Liver (tissue), 8 donors: ENCODE measurements at regions not wholly inside any gene's neighbourhood (a gene's known extent, or its start where the extent isn't known, plus 50 kb on each side); places are given as distances from the start of the nearest gene placed in this dataset.

ENCODE experiments used
- DNase-seq: peaks from one replicate; pipeline ENCODE4 v3.0.0-alpha.2; 2017; ENCODE audit warnings: low spot score
- H3K27ac ChIP-seq, 2 donors: one replicate each; pipeline ENCODE4 v1.7.0; 2013; ENCODE audit warnings: inconsistent platforms in 2 of 2, low read length in 2 of 2, control low read depth in 1 of 2, low read depth in 1 of 2, mild to moderate bottlenecking in 1 of 2
- H3K27me3 ChIP-seq, 4 donors: one replicate each; pipeline versions ENCODE4 v1.6.1 to v1.7.0; 2013; ENCODE audit warnings: low read length in 3 of 4, inconsistent platforms in 1 of 4, mild to moderate bottlenecking in 1 of 4, moderate library complexity in 1 of 4; ENCODE audit not compliant: control insufficient read depth in 4 of 4, insufficient read depth in 4 of 4
- H3K36me3 ChIP-seq, 4 donors: one replicate each; pipeline versions ENCODE4 v1.6.1 to v1.7.0; 2013; ENCODE audit warnings: low read length in 3 of 4, mild to moderate bottlenecking in 3 of 4, low read depth in 1 of 4, moderate library complexity in 1 of 4; ENCODE audit not compliant: control insufficient read depth in 4 of 4, insufficient read depth in 3 of 4
- H3K4me1 ChIP-seq, 4 donors: one replicate each; pipeline versions ENCODE4 v1.6.1 to v1.7.0; 2013; ENCODE audit warnings: low read length in 3 of 4, mild to moderate bottlenecking in 3 of 4, moderate library complexity in 1 of 4; ENCODE audit not compliant: control insufficient read depth in 4 of 4, insufficient read depth in 4 of 4
- H3K4me3 ChIP-seq, 3 donors: one replicate each; pipeline versions ENCODE4 v1.6.1 to v1.7.0; 2013; ENCODE audit warnings: low read length in 3 of 3, control low read depth in 1 of 3, low read depth in 1 of 3, mild to moderate bottlenecking in 1 of 3
- H3K9ac ChIP-seq, 2 donors: one replicate each; pipeline ENCODE4 v1.7.0; 2013; ENCODE audit warnings: low read length in 2 of 2, mild to moderate bottlenecking in 2 of 2, moderate library complexity in 2 of 2, control low read depth in 1 of 2, low read depth in 1 of 2
- H3K9me3 ChIP-seq, 4 donors: one replicate each; pipeline versions ENCODE4 v1.6.1 to v1.7.0; 2013; ENCODE audit warnings: low read length in 3 of 4; ENCODE audit not compliant: control insufficient read depth in 4 of 4
- CTCF ChIP-seq: fragments of 150-350 bp; IDR thresholded peaks from 2 replicates; pipeline ENCODE4 v1.5.1; 2017; ENCODE audit warnings: improper control_type of control experiment, low read depth, low read length; ENCODE audit not compliant: missing input control
- EGR1 ChIP-seq, 2 donors: IDR thresholded peaks; 2 replicates each; pipeline ENCODE4 v1.6.1; 2016 to 2018; ENCODE audit warnings: antibody characterized with exemption in 2 of 2, low read depth in 2 of 2
- FOXA1 ChIP-seq: IDR thresholded peaks from 2 replicates; pipeline ENCODE4 v1.6.1; 2016; ENCODE audit warnings: antibody characterized with exemption
- GABPA ChIP-seq, 2 donors: IDR thresholded peaks in 1 of 2; conservative IDR thresholded peaks in 1 of 2; 2 replicates each; pipeline ENCODE4 v1.6.1; 2016; ENCODE audit warnings: antibody characterized with exemption in 2 of 2, mild to moderate bottlenecking in 1 of 2, moderate library complexity in 1 of 2
- HNF4A ChIP-seq, 2 donors: conservative IDR thresholded peaks; 2 replicates each; pipeline ENCODE4 v1.6.1; 2016; ENCODE audit warnings: antibody characterized with exemption in 2 of 2, mild to moderate bottlenecking in 2 of 2
- HNF4G ChIP-seq: IDR thresholded peaks from 2 replicates; pipeline ENCODE4 v1.6.1; 2016; ENCODE audit warnings: antibody characterized with exemption
- JUND ChIP-seq, 2 donors: IDR thresholded peaks; 2 replicates each; pipeline ENCODE4 v1.6.1; 2016; ENCODE audit warnings: antibody characterized with exemption in 2 of 2
- MAX ChIP-seq: IDR thresholded peaks from 2 replicates; pipeline ENCODE4 v1.6.1; 2016; ENCODE audit warnings: antibody characterized with exemption
- NR2F2 ChIP-seq: IDR thresholded peaks from 2 replicates; pipeline ENCODE4 v1.6.1; 2016; ENCODE audit warnings: antibody characterized with exemption
- RXRA ChIP-seq, 2 donors: IDR thresholded peaks; 2 replicates each; pipeline ENCODE4 v1.6.1; 2017 to 2018; ENCODE audit warnings: antibody characterized with exemption in 2 of 2, mild to moderate bottlenecking in 1 of 2
- SP1 ChIP-seq: IDR thresholded peaks from 2 replicates; pipeline ENCODE4 v1.6.1; 2018; ENCODE audit warnings: antibody characterized with exemption, mild to moderate bottlenecking
- TAF1 ChIP-seq: conservative IDR thresholded peaks from 2 replicates; pipeline ENCODE4 v1.6.1; 2016; ENCODE audit warnings: antibody characterized with exemption, mild to moderate bottlenecking
- YY1 ChIP-seq: IDR thresholded peaks from 2 replicates; pipeline ENCODE4 v1.6.1; 2016; ENCODE audit warnings: antibody characterized with exemption, mild to moderate bottlenecking
- ZBTB33 ChIP-seq: IDR thresholded peaks from 2 replicates; pipeline ENCODE4 v1.6.1; 2016; ENCODE audit warnings: antibody characterized with exemption
- WGBS: extraction: QIAGEN DNeasy Blood & Tissue Kit; methylation state at CpG from one replicate; pipeline ENCODE4 v1.1.7; 2013; 5-methylcytosine and 5-hydroxymethylcytosine counted together
- TF ChIP-seq, protein P1 (sequence below): IDR thresholded peaks from 2 replicates; pipeline ENCODE4 v1.6.1; 2016; ENCODE audit warnings: antibody characterized with exemption
- TF ChIP-seq, protein P2 (sequence below): IDR thresholded peaks from 2 replicates; pipeline ENCODE4 v1.6.1; 2016; ENCODE audit warnings: antibody characterized with exemption, mild to moderate bottlenecking
- donor health status: healthy.
- donor health status: healthy.
- donor health status: healthy.
- donor health status: healthy.
- donor health status: healthy.

DNA sequence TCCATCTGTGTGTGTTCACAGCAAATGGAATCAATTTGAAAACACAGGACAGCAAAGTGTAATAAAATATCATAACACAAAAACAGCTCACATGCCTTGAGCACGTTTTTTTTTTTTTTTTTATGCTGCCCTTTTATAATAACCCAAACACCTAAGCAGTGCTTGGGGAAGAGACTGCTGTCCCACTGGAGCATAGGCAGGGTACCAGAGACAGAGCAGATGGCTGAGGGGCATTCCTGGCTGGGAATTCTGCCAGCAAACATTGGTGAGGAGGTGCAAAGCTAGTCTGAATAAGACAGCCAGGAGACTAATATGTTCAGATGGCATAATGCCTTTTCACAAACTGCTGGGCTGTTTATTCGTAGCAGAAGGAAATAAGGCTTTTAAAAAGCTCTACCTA is 58.1 kb upstream of the SV2C start:
- 31% methylated on average over 2 of the region's 2 CpGs for WGBS
- DNase-seq = no peak
- TF ChIP-seq ZBTB33 = no peak
- TF ChIP-seq NR2F2 = no peak
- TF ChIP-seq, protein P1, sequence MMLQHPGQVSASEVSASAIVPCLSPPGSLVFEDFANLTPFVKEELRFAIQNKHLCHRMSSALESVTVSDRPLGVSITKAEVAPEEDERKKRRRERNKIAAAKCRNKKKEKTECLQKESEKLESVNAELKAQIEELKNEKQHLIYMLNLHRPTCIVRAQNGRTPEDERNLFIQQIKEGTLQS = no peak
- TF ChIP-seq CTCF = no peak
- TF ChIP-seq TAF1 = no peak
- TF ChIP-seq, protein P2, sequence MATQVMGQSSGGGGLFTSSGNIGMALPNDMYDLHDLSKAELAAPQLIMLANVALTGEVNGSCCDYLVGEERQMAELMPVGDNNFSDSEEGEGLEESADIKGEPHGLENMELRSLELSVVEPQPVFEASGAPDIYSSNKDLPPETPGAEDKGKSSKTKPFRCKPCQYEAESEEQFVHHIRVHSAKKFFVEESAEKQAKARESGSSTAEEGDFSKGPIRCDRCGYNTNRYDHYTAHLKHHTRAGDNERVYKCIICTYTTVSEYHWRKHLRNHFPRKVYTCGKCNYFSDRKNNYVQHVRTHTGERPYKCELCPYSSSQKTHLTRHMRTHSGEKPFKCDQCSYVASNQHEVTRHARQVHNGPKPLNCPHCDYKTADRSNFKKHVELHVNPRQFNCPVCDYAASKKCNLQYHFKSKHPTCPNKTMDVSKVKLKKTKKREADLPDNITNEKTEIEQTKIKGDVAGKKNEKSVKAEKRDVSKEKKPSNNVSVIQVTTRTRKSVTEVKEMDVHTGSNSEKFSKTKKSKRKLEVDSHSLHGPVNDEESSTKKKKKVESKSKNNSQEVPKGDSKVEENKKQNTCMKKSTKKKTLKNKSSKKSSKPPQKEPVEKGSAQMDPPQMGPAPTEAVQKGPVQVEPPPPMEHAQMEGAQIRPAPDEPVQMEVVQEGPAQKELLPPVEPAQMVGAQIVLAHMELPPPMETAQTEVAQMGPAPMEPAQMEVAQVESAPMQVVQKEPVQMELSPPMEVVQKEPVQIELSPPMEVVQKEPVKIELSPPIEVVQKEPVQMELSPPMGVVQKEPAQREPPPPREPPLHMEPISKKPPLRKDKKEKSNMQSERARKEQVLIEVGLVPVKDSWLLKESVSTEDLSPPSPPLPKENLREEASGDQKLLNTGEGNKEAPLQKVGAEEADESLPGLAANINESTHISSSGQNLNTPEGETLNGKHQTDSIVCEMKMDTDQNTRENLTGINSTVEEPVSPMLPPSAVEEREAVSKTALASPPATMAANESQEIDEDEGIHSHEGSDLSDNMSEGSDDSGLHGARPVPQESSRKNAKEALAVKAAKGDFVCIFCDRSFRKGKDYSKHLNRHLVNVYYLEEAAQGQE = no peak
- no peak for TF ChIP-seq GABPA (IDR thresholded peaks at IDR 0.05 in 1 of 2, conservative IDR thresholded peaks at IDR 0.05 in 1 of 2)
- no peak for TF ChIP-seq SP1
- TF ChIP-seq EGR1 (IDR thresholded peaks at IDR 0.05; ENCODE audit: low read depth in 2 of 2) = no peak
- TF ChIP-seq RXRA (IDR thresholded peaks at IDR 0.05) = no peak
- no peak for TF ChIP-seq YY1
- TF ChIP-seq FOXA1 = no peak
- no peak for TF ChIP-seq MAX
- no peak for TF ChIP-seq HNF4G
- TF ChIP-seq JUND (IDR thresholded peaks at IDR 0.05) = no peak
- TF ChIP-seq HNF4A (conservative IDR thresholded peaks at IDR 0.05) = no peak
- Histone ChIP-seq H3K4me1 (no peaks in the 10 kb centered on the region), H3K4me3 (no peak overlapping the region), H3K27ac (no peak overlapping the region), H3K36me3 (no peaks in the 10 kb centered on the region), H3K9ac (no peak overlapping the region), H3K9me3 (no peaks in the 10 kb centered on the region), H3K27me3 (peaks cover 0 to 6% (median 2%) of the 10 kb centered on the region in 4 donors)

DNA sequence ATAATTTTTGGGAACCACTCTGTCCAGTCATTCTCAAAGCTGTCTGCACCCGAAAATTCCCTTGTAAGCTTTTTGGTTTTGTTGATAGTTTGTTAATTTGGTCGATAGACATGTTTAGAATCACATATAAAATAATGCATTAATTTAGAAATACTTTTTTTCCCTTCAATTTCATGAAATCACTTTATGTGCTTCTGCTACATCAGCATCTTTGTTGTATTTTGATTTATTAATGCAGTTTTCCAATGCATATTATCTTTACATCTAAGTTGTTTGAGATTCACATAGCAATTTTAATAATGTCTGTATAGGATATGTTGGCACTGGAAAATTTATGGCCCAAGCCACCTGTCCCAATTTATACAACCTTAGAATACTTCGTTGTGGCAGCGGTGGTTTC is 60.6 kb upstream of the SV2C start:
- no peak for DNase-seq
- H3K36me3 ChIP-seq = no peaks in the 10 kb centered on the region
- H3K9me3 ChIP-seq = no peaks in the 10 kb centered on the region
- H3K27me3 ChIP-seq = peaks cover 0 to 5% (median under 1%) of the 10 kb centered on the region in 4 donors
- H3K4me1 ChIP-seq = no peaks in the 10 kb centered on the region
- TF ChIP-seq EGR1 (IDR thresholded peaks at IDR 0.05; ENCODE audit: low read depth in 2 of 2) = no peak
- no peak for TF ChIP-seq NR2F2
- no peak overlapping the region for H3K9ac ChIP-seq
- WGBS = 65% methylated on average over 4 of the region's 4 CpGs
- no peak overlapping the region for H3K27ac ChIP-seq
- H3K4me3 ChIP-seq = no peak overlapping the region
